ENCODE measurements at regions not wholly inside any gene's neighbourhood (a gene's known extent, or its start where the extent isn't known, plus 50 kb on each side); places are given as distances from the start of the nearest gene placed in this dataset.

DNA sequence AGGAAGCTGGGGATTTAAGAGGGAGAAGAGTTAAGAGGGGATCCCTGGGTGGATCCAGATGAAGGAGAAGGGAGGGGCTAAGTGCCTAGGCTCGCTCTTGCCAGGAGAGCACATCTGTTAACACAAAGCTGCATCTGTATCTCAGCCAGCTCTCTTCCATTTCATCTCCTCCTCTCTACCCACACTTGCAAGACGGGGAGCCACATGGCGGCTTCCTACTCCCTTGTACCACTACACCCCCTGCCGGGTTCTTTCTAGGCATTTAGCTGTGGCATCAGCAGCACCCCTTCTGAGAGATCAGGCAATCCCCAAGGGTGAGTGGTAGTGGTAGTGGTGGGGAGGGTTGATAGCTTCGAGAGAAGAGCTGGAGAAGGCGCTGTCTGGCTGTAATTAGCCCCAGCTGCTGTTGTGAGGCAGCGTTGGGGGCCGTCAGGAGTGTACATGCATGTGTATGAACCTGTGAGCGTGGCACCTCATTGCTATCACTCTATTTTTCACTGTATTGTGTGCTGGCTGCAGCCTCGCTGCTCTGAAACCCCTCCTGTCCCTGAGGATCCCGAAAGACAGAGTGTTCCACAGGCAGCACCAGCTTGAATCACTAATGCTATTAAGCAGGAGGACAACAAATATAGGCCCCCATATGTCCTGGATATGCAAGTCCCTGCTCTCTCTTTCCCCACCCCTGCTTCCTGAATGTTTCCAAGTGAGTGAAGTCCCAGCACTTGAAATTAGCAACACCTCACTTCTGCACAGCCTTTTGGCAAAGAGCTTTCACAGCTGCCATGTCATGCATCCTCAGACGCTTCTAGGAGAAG, 73.7 kb downstream of the RTL9 start:
- Histone ChIP-seq H3K4me3 (ENCODE audit: low read length) (no peak overlapping the region), H3K27ac (ENCODE audit: low read length) (peak overlapping the region; percentile 37), H3K27me3 (ENCODE audit: insufficient read depth, low read depth, low read length) (no peaks in the 10 kb centered on the region), H3F3A (ENCODE audit: insufficient read depth, low read length, poor library complexity, severe bottlenecking) (no peaks in the 10 kb centered on the region), H4K20me1 (ENCODE audit: insufficient read depth) (no peaks in the 10 kb centered on the region), H3K9me2 (ENCODE audit: insufficient read depth, low read length) (no peaks in the 10 kb centered on the region), H3K36me3 (ENCODE audit: insufficient read depth, low read length) (no peaks in the 10 kb centered on the region), H3K4me2 (ENCODE audit: low read length) (no peak overlapping the region), H2AFZ (ENCODE audit: low read depth, low read length) (no peak overlapping the region), H3K9ac (ENCODE audit: low read length) (peak overlapping the region; percentile 20), H3K79me2 (replicated peaks; ENCODE audit: insufficient read depth, low read length) (no peaks in the 10 kb centered on the region), H3K9me3 (ENCODE audit: low read length) (no peaks in the 10 kb centered on the region)
- TF ChIP-seq EP300 (conservative IDR thresholded peaks at IDR 0.05; ENCODE audit: poor library complexity, severe bottlenecking) (no peak), TAF1 (IDR thresholded peaks at IDR 0.05; ENCODE audit: low read depth) (no peak), POLR2AphosphoS5 (IDR thresholded peaks at IDR 0.05) (no peak), MXI1 (conservative IDR thresholded peaks at IDR 0.05; ENCODE audit: poor library complexity, severe bottlenecking) (no peak), SMC3 (conservative IDR thresholded peaks at IDR 0.05; ENCODE audit: poor library complexity) (no peak), EZH2 (IDR thresholded peaks at IDR 0.05; ENCODE audit: borderline replicate concordance, insufficient read depth, low read length, poor library complexity, severe bottlenecking) (no peak), RAD21 (conservative IDR thresholded peaks at IDR 0.05) (no peak)
- TF ChIP-seq, protein P1, sequence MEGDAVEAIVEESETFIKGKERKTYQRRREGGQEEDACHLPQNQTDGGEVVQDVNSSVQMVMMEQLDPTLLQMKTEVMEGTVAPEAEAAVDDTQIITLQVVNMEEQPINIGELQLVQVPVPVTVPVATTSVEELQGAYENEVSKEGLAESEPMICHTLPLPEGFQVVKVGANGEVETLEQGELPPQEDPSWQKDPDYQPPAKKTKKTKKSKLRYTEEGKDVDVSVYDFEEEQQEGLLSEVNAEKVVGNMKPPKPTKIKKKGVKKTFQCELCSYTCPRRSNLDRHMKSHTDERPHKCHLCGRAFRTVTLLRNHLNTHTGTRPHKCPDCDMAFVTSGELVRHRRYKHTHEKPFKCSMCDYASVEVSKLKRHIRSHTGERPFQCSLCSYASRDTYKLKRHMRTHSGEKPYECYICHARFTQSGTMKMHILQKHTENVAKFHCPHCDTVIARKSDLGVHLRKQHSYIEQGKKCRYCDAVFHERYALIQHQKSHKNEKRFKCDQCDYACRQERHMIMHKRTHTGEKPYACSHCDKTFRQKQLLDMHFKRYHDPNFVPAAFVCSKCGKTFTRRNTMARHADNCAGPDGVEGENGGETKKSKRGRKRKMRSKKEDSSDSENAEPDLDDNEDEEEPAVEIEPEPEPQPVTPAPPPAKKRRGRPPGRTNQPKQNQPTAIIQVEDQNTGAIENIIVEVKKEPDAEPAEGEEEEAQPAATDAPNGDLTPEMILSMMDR (IDR thresholded peaks at IDR 0.05; ENCODE audit: poor library complexity, severe bottlenecking): no peak
- TF ChIP-seq, protein P2, sequence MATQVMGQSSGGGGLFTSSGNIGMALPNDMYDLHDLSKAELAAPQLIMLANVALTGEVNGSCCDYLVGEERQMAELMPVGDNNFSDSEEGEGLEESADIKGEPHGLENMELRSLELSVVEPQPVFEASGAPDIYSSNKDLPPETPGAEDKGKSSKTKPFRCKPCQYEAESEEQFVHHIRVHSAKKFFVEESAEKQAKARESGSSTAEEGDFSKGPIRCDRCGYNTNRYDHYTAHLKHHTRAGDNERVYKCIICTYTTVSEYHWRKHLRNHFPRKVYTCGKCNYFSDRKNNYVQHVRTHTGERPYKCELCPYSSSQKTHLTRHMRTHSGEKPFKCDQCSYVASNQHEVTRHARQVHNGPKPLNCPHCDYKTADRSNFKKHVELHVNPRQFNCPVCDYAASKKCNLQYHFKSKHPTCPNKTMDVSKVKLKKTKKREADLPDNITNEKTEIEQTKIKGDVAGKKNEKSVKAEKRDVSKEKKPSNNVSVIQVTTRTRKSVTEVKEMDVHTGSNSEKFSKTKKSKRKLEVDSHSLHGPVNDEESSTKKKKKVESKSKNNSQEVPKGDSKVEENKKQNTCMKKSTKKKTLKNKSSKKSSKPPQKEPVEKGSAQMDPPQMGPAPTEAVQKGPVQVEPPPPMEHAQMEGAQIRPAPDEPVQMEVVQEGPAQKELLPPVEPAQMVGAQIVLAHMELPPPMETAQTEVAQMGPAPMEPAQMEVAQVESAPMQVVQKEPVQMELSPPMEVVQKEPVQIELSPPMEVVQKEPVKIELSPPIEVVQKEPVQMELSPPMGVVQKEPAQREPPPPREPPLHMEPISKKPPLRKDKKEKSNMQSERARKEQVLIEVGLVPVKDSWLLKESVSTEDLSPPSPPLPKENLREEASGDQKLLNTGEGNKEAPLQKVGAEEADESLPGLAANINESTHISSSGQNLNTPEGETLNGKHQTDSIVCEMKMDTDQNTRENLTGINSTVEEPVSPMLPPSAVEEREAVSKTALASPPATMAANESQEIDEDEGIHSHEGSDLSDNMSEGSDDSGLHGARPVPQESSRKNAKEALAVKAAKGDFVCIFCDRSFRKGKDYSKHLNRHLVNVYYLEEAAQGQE (IDR thresholded peaks at IDR 0.05; ENCODE audit: borderline replicate concordance): no peak

DNA sequence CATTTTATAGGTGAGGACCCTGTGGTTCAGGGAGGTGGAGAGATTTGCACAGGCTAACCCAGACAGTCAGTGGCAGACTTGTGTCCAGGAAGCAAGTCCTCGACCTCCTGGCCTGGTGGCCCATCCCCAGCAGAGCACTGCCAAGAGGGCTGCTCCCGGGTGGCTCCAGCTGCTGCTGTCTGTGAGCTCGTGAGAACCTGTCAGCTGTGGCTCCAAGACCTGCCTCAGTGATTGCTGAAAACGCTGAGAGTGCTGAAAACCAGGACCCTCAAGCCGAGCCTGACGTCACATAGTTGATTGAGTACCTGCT, 74.2 kb downstream of the RTL9 start:
- Histone ChIP-seq H3K9ac (ENCODE audit: low read length) (no peak overlapping the region), H3K36me3 (ENCODE audit: insufficient read depth, low read length) (no peaks in the 10 kb centered on the region), H3K9me2 (ENCODE audit: insufficient read depth, low read length) (no peaks in the 10 kb centered on the region), H3K79me2 (replicated peaks; ENCODE audit: insufficient read depth, low read length) (no peaks in the 10 kb centered on the region), H3K4me2 (ENCODE audit: low read length) (no peak overlapping the region), H3K9me3 (ENCODE audit: low read length) (no peaks in the 10 kb centered on the region), H3K4me3 (ENCODE audit: low read length) (no peak overlapping the region), H4K20me1 (ENCODE audit: insufficient read depth) (no peaks in the 10 kb centered on the region), H3K27me3 (ENCODE audit: insufficient read depth, low read depth, low read length) (no peaks in the 10 kb centered on the region), H3F3A (ENCODE audit: insufficient read depth, low read length, poor library complexity, severe bottlenecking) (no peaks in the 10 kb centered on the region), H3K27ac (ENCODE audit: low read length) (peak overlapping the region; percentile 37), H2AFZ (ENCODE audit: low read depth, low read length) (no peak overlapping the region)
- no peak for TF ChIP-seq POLR2AphosphoS5 (IDR thresholded peaks at IDR 0.05)
- no peak for TF ChIP-seq SMC3 (conservative IDR thresholded peaks at IDR 0.05; ENCODE audit: poor library complexity)
- TF ChIP-seq RAD21 (conservative IDR thresholded peaks at IDR 0.05): no peak
- TF ChIP-seq, protein P2 (IDR thresholded peaks at IDR 0.05; ENCODE audit: borderline replicate concordance): no peak
- no peak for TF ChIP-seq TAF1 (IDR thresholded peaks at IDR 0.05; ENCODE audit: low read depth)
- TF ChIP-seq, protein P1 (IDR thresholded peaks at IDR 0.05; ENCODE audit: poor library complexity, severe bottlenecking): no peak
- TF ChIP-seq EZH2 (IDR thresholded peaks at IDR 0.05; ENCODE audit: borderline replicate concordance, insufficient read depth, low read length, poor library complexity, severe bottlenecking): no peak
- TF ChIP-seq MXI1 (conservative IDR thresholded peaks at IDR 0.05; ENCODE audit: poor library complexity, severe bottlenecking): no peak
- TF ChIP-seq EP300 (conservative IDR thresholded peaks at IDR 0.05; ENCODE audit: poor library complexity, severe bottlenecking): no peak

All from neural cell (in vitro differentiated cells).